ENCODE measurements at regions not wholly inside any gene's neighbourhood (a gene's known extent, or its start where the extent isn't known, plus 50 kb on each side); places are given as distances from the start of the nearest gene placed in this dataset.

DNA sequence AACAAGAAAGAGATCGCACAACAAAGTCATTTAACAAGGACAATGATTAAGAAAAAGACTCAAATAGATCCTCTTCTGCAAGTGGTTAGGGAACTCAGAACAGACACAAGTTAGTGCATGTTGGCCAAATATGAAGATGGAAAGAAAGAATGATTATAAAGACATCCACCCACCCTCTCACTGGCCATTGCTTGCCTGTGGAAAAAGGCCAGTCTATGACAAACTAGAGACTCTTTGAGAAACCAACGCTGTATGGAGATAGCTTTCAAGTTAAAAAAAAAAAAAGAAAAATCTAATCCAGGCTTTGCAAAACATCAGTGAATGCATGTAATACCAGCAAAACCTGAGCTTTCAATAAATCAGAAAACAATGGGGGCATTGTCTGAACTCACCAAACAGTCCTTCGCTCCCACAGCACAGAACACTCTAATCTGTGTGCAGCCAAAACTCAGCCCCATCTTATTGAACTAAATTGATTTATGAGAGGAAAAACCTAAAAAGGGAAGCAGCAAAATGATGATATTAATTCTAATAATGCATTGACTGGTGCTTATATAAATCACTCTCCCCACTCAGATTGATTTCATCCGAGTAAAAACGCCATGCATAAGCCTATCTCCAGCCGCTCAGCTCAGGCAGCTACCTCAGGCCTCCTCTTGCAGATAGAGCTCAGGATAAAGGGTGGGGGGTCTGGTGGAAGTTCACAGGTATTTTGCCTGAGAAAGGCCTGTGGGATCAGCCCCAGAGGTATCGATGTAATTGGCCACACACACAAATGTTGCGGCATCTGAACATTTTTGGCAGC, 547.1 kb downstream of the CCDC171 start:
- DNase-seq, result no peak

DNA sequence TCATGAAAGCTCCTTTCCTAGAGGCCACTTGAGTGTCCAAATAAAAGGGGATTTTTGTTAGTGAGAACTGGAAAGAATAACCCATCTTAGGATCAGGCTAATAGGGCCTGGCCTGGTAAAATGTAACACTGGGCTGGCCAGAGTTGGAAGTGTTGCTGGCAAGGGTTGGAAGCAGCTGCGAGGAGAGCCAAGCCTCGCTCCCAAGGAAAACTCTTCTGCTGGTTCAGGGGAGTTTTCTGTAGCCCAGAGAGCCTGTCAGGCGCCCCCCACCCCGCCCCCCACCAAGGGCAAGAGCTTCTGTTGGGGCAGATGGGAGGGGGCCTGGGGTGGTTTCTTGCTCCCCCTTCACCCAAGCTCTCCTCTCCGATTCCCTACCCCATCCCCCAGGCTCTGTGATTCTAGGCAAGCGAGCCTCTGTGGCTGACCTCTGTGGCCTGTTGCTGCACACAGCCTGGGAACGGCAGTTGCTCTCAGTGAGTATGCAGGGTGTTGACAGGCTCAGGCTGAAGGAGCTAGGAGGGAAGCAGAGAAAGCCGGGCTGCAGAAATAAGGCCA, 547.8 kb downstream of the CCDC171 start:
- DNase-seq, result peak; percentile 6

DNA sequence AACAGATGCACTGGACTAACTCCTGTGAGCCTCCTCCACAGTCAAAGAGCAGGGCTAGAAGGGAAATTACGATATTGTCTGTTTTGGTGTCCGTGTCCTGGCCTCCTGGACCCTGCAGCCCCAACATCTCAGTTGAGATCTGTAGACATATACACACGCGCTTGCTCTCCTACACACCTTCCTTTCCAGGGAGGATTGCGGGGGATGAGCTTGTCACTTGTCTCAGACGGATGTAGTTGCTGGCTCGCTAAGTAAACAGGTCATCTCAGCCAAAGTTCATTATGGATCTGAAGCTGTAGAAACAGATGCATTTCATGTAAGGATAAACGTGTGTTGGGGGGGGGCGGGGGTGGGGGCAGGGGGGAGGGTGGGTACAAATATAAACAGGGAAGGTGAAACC, 549.3 kb downstream of the CCDC171 start:
- peak; percentile 15 for DNase-seq

DNA sequence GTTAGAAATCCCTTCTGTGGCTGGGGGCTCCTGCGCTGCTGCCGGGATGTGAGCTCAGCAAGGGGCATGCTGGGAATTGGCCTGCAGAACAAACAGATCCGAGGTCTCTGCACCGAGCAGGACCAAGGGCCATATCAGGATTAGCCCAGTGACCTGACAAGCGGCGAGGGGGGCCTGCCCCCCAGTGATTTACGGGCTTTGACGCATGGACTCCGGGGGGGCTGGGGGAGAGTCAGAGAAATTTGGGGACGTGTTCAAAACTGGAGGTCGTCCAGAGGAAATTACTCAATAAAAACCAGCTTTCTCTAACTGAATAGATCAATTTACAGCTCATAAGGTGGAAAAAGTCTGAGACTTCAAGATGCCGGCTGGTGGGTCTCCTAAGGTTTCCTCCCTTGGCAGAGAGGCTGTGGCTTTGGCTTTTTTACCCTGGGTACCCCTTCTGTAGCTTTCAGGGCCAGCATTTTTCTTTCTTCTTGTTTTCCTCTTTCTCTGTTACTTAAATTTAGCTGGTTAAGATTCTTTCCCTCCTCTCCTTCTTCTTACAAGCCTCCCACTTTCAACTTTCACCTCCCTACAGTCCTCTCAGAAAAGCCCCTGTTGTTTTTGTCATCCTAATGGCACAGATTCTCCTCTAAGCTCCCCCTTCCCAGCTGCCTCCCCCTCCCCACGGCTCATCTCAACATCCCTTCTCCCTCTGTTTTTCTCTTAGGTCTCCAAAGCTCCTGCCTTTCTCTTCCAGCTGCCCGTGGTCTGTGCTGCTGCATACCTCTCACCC, 551.0 kb downstream of the CCDC171 start:
- DNase-seq, result peak; percentile 37

DNA sequence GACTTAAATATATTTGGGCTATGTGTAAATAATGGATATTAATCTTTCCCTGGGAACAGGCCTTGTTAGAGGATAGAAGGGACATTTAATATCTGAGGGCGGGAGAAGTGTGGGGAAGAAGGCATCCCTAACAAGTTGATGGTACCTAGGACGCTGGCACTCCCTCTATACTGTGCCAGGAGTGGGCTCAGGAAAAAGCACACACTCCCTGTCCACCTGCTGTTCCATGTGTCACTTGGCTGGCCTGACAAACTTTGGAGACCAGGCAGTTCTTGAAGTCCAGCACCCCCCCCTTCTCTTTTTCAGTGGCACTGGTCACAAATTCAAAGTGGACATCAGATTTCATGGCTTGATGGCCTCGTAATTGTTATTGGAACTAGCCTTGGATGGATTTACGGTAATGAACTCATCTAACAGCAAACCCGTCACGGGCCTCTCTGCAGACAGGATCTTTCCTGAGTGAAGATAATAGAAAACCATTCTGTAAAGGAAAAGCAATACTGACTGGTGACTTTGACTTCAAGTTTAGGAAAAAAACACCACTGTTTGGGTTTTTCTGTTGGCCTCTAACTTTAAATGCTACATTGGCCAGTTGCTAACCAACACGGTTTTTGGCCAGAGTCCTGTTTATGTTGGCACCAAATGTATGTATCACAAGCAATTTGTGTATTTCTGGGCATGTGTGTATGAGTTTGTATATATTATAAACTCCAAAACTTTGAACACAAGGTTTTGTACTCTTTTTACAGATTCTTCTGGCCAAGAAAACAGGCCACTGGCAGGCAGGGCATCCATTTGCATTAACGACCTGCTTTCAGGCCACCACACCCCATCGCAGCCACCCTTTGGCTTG, 552.6 kb downstream of the CCDC171 start:
- DNase-seq, result no peak

DNA sequence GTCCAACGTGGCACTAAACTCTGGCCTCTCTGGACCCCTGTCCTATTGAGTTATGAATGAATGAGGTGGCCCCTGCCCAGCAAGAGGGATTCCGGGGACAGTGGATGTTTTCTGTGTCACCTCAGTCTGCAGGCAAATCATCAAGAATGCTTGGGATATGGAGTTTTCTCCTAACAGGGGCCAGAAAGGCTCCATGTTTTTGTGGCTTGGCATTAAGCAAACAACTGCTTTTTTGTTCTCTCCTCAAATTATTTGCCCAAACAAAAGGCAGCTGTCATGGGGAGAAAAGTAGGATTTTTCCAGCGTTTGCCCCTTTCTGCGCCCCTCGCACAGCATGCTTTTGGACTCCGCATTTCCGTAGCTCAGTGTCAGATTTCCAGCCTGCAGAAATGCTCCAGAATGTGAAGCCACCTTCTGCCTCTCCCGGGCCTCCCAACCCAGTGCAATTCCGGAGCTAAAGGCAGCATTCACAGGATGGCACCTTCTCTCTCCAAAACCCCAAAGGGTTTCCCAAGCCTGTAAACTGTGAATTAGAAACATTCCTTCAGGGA, 553.3 kb downstream of the CCDC171 start:
- DNase-seq, result no peak

DNA sequence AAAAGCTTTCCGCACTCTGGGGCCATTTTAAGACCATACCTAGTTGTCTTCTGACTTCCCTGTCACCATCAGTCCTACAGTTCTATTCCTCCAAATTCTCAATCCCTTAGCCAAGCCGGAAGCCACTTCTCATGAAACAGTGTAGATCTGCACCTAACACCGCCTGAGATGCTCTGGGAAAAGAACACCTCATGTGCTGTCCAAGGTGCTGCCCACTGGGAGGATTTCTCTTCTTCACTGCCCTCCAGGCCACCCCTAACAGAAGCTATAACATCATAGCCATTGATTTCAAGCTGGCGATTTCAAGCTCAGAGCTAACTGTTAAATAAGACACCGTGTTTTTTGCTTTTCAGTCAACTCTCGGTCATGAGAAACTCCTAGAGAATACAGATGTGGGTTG, 559.3 kb downstream of the CCDC171 start:
- no peak for DNase-seq

DNA sequence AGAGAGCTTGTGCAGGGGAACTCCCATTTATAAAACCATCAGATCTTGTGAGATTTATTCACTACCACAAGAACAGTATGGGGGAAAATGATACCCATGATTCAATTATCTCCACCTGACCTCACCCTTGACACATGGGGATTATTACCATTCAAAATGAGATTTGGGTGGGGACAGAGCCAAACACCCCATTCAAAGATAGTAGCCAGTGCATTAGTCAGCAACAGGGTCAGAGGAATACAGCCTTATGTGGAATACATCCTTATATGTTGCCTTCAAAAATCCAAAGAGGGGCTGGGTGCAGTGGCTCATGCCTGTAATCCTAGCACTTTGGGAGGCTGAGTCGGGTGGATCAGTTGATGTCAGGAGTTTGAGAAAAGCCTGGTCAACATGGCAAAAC, 563.2 kb downstream of the CCDC171 start:
- DNase-seq, result no peak

DNA sequence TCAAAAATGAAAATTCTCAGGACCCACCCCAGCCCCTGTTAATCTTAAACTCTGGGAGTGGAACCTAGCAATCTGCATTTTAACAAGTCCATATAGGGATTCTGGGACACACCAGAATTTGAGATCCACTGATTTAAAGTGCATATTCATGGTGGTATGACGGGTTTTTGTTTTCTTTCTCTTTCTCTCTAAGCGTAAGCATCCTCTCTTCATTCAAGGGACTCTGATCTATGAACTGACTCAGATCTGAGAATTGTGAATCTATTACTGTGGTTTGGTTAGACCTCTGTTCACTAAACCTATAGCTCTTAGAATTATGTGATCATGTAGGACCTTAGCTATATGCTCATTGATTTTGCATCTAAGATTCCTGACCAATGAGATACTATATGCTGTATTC, 565.2 kb downstream of the CCDC171 start:
- DNase-seq, result no peak

DNA sequence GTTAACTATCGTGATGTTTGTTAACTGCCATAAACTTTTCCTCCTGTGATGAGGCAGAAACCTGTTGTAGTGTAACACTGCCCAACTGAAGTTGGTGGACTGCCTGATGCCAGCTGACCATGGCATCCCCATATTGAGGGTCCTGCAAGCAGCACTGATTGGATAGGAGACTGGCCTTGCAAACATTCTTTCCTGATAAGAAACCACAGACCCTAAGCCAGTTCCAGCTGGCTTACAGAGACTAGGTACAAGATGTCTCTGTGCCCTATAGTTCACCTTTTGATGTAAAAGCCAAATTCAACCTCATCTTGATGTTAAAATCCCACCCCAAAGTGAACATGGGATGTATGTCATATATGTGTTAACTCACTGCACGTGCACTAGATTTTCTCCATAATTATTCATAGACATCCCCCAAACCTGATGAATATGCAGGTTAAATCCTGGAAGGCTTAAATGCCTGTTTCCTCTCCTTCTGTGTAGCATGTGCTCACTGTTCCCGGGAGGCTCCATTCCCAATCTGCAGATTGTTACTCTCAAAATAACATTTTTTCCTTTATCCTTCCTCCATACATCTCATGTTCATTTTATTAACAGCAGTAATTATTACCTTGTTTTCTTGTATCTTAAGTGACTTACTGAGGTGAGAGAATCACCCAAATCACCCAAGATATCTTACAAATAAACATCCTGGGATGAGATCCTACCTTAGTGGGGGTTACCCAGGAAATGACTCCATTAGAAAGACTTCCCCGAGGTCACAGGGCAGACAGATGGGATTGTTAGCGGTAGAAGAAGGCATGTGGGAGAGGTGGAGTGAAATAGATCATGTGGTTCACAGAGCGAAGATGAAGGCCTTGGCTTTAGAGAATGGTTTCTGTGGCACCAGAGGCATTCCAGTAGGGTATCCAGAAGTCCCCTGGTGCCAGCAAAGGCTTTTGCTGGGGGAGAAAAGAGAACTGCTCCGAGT, 566.7 kb downstream of the CCDC171 start:
- DNase-seq, result no peak

DNA sequence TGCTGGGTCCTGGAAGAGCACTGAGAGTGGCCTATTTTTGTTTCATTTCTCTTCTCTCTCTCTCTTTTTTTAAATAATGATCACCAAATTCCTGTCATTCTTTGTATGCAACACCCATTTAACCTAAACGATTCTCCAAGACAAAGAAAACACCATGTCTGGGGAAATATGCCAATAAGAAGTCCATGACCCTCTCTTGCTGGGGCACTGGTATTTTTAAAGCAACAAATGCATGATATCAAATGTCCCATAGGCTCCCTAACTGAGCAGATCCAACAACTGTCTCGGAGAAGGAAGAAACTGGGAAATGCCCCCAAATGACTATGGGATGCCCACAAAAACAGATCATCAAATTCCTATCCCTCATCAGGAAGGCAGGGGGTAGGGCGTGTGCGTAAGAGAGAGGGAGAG, 567.4 kb downstream of the CCDC171 start:
- DNase-seq, result no peak

DNA sequence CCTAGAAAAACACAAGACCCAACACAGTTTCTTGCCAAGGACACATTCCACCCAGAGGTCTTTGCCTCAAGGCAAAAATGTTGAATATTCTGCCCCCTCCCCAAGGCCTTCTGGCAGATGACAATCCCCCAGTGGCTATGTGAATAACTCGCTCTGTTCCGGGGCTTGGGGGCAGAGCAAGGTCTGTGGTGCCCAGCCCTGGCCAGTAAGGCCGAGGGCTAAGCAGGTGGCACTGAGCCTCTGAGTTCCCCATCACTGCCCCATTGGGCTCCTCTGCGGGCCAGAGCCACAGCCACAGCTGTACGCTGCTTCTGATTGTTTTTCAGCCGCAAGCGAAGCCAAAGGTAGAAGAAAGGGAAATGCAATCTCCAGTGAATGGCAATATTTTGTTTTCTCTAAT, 567.9 kb downstream of the CCDC171 start:
- no peak for DNase-seq

DNA sequence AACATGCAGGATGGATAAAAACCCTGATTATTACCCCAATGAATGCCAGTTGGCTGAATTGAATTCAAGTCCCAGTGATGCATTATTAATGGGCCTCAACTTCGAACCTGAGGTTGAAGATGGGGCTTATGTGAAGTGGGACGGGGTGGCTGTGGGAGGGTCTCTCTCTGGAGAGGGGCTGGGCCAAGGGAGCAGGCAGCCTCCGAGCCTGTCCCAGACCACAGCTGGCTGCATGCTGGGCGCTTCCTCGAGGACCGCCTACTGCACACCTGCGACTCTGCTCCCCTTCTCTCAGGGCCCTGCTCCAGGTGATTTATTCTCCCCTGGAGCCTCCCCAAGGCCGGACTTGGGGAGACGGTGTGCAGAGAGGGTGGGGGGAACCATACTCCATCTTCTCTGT, 568.3 kb downstream of the CCDC171 start:
- no peak for DNase-seq

DNA sequence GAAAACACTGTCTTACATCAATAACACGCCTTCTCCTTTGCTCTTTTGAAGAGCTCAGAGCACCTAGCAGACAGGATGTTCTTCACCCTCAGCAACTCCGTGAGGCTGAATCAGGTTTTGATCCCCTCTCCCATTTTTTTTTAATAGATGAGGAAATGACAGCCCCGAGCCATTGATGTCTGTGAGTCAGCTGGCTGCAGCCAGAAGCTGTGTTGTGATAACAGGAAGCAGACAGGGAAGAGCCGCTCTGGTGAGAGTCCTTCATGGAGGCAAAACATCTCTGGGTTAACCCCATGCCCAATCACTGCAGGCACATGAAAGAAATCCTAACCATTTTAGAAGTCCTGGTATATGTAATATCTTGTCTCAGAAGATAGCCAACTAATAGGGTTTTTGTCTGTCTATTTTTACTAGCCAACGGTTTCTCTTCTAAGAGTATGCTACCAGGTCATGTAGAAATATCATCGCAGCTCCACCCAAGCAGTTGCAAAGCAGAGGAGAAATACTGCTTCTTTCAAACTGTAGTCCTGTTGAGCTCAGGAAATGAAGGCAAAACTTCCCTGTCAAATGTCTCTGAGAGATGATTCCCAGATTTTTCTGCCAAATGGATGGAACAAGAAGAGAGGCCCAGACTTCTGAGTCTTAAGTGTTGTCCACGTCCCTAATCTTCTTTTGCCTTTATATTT, 568.9 kb downstream of the CCDC171 start:
- no peak for DNase-seq

DNA sequence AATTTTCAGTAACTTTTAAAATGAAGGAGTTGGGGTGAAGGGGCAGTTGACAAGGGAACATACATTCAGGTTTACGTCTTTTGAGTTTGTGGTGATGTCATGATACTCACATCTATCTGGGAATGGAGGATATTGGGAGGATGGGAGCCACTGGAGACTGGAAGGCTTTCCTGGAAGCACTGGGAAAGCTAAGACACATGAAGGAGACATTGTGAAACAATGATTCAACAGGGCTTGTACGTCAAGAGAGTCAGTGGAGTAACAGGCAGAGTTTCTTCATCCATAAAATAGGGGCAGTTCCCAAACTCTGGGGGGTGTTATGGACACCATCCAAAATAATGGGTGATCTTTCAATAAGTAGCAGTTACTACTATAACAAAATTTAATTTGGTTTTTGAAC, 572.8 kb downstream of the CCDC171 start:
- no peak for DNase-seq

DNA sequence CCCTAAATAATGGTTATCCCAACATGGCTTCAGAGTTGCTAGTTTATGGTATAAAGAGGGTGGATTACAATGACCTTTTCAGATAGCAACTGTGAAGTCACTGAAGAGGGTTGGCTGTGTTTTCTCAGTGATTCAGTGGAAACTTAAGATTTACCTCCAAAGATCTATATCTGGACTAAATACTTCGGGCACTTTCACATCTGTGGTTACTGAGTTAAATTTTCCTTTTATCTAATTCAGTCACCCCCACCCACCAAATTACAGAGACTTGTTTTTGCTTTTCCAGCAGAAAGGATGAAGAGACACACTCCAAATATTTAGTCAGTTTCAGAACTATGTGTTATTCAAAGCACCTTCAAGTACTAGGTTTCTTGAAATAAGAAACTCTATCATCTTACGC, 573.2 kb downstream of the CCDC171 start:
- no peak for DNase-seq

DNA sequence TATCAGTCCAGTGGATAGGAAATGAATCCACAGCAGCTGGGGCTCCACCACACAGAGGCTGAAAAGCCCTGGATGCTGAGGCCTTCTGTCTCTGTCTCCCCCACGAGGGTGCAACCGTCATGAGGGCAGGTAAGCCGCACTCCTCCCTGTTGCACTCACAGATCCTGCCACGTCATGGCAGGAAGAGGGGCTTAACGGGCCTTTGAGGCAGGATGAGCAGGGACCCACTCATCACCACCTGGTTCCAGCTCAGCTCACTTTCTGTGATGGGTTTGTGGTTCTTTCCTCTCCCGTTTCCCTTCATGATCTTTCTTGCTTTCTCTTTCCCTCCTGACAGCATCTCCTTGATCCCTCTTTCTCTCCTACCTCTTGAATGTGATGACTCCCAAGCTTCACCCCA, 575.2 kb downstream of the CCDC171 start:
- no peak for DNase-seq

DNA sequence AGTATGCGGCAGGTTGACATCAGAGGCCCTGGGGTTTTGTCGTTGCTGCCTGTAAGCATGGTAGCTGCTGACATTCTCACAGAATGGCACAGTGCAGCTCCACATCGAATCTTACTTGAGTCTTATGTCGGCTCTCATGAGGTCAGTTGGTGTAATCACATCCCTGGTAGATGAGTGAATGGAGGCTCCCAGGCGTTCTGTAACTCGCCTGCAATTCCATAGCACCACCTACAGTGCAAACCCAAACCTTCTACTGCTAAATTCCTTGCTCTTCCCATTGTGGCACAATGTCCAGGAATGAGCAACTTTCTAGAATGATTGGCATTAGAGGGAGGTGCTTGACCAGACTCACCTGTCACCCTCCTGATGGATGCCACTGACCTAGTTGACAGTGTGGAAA, 578.4 kb downstream of the CCDC171 start:
- DNase-seq, result peak; percentile 5

DNA sequence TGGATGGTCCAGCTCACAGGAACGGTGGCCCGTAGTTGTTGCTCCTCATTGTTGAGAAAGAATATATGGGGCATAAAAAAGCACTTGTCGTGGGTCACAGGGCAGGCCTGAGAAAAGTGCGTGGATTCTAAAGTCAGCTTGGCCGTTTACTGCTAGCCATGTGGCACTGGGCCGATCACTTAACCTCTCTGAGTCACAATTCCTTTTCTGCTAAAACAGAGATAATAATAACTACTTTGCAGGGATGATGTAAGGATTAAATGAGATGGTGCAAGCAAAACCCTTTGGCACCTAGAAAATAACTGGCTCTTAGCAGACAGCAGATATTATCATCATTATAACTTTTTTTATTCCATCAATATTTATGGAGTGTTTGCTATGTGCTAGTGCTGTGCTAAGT, 579.7 kb downstream of the CCDC171 start:
- no peak for DNase-seq

DNA sequence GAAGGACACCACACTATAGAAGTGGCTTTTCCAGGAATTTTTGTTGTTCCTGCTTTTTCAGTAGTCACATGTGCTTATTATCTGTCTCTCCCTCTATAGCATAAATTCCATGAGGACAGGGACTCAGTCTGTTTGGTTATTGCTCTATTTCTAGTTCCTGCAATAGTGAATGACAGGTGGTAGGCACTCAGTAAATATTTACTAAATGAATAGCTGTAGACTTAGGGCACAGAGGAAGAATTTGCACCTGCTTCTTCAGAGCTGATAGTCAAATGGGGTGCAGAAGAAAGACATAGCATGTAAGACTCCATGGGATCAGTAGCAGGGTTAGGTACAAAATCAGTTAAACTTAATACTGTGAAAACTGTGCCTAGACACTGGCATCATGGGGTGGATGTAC, 580.2 kb downstream of the CCDC171 start:
- no peak for DNase-seq
